ENCODE measurements at regions not wholly inside any gene's neighbourhood (a gene's known extent, or its start where the extent isn't known, plus 50 kb on each side); places are given as distances from the start of the nearest gene placed in this dataset.

GRCh38 chr1:30253807-30254440, 469.5 kb downstream of the MATN1 start:
- H3K79me2 ChIP-seq (ENCODE audit: insufficient read depth, low read length): no peaks in the 10 kb centered on the region
- DNase-seq (ENCODE audit: low spot score) (no peak), ATAC-seq (no peak), FAIRE-seq (no peak)
- H3K9me3 ChIP-seq (ENCODE audit: low read length): no peaks in the 10 kb centered on the region
- no peak overlapping the region for H3K4me2 ChIP-seq (ENCODE audit: low read depth, low read length)
- 9% methylated on average over 2 of the region's 8 CpGs for WGBS (ENCODE audit: low lambda C conversion rate)
- H3K9ac ChIP-seq (ENCODE audit: insufficient read depth, low read depth, low read length): no peak overlapping the region
- TF ChIP-seq ZNF83 (CRISPR knock-in tag; IDR thresholded peaks at IDR 0.05; ENCODE audit: borderline replicate concordance) (no peak), NFYB (CRISPR knock-in tag; IDR thresholded peaks at IDR 0.05) (no peak)
- H3K27me3 ChIP-seq (ENCODE audit: control insufficient read depth in 1 of 2, insufficient read depth in 2 of 2, low read length in 2 of 2): peaks cover 1 to 14% of the 10 kb centered on the region in 2 experiments; a peak in 3 of 5 replicates
- ChIA-PET CTCF (ENCODE audit: low intra/inter-chr PET ratio, low total read pairs) (no interaction called here), POLR2A (no interaction called here)
- H3K4me1 ChIP-seq (ENCODE audit: insufficient read depth, low read length): no peaks in the 10 kb centered on the region
- intact Hi-C loops (cut with micrococcal nuclease; ENCODE audit: unreplicated experiment): no loop called here
- H3K27ac ChIP-seq (ENCODE audit: extremely low read length, insufficient read depth, low read length): no peak overlapping the region
- no peaks in the 10 kb centered on the region for H3K36me3 ChIP-seq (replicated peaks in 1 of 2; ENCODE audit: control insufficient read depth in 1 of 2, insufficient read depth in 2 of 2, low read length in 2 of 2)
- in situ Hi-C loops (cut with HindIII; ENCODE audit: extremely low pct_ligation_motif_present, low pct_unique_long_range_greater_than_20kb): no loop called here
- BruUV-seq (replicated peaks): no TSS peak
- H2AFZ ChIP-seq (ENCODE audit: low read length): no peak overlapping the region
- H4K20me1 ChIP-seq (ENCODE audit: insufficient read depth, low read length): no peaks in the 10 kb centered on the region
- no peak overlapping the region for H3K4me3 ChIP-seq (replicated peaks in 1 of 3; ENCODE audit: insufficient read depth in 1 of 3, low read depth in 2 of 3, low read length in 3 of 3)

DNA sequence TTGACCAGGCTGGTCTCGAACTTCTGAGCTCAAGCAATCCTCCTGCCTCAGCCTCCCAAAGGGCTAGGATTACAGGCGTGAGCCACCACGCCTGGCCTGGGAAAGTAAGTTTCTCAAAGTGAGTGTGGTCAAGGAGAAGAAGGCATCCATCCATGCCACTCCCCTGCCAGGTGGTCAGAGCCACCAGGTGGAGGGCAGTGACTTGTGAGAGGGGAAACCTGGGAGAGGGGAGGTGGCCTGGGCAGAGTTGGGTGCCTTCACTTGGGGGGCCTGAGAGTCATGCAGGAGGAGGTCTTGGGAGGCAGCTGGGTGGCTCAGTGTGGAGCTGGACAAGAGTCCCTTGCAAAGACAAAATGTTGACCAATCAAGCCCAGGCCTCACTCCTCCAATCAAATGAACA, 470.0 kb downstream of the MATN1 start:
- Histone ChIP-seq H4K20me1 (ENCODE audit: insufficient read depth, low read length) (no peaks in the 10 kb centered on the region), H3K4me1 (ENCODE audit: insufficient read depth, low read length) (no peaks in the 10 kb centered on the region), H3K9me3 (ENCODE audit: low read length) (no peaks in the 10 kb centered on the region), H3K27me3 (ENCODE audit: control insufficient read depth in 1 of 2, insufficient read depth in 2 of 2, low read length in 2 of 2) (peaks cover 1 to 14% of the 10 kb centered on the region in 2 experiments; a peak in 3 of 5 replicates), H3K36me3 (replicated peaks in 1 of 2; ENCODE audit: control insufficient read depth in 1 of 2, insufficient read depth in 2 of 2, low read length in 2 of 2) (no peaks in the 10 kb centered on the region), H2AFZ (ENCODE audit: low read length) (no peak overlapping the region), H3K4me3 (replicated peaks in 1 of 3; ENCODE audit: insufficient read depth in 1 of 3, low read depth in 2 of 3, low read length in 3 of 3) (no peak overlapping the region), H3K79me2 (ENCODE audit: insufficient read depth, low read length) (no peaks in the 10 kb centered on the region), H3K9ac (ENCODE audit: insufficient read depth, low read depth, low read length) (no peak overlapping the region), H3K4me2 (ENCODE audit: low read depth, low read length) (no peak overlapping the region), H3K27ac (ENCODE audit: extremely low read length, insufficient read depth, low read length) (no peak overlapping the region)
- intact Hi-C loops (cut with micrococcal nuclease; ENCODE audit: unreplicated experiment): no loop called here
- no peak for TF ChIP-seq ZNF331 (CRISPR knock-in tag; IDR thresholded peaks at IDR 0.05)
- BruUV-seq (replicated peaks): no TSS peak
- ChIA-PET POLR2A (no interaction called here), CTCF (ENCODE audit: low intra/inter-chr PET ratio, low total read pairs) (no interaction called here)
- WGBS (ENCODE audit: low lambda C conversion rate): 10% methylated on average over 3 of the region's 3 CpGs
- ATAC-seq (no peak), FAIRE-seq (no peak), DNase-seq (ENCODE audit: low spot score) (no peak)
- in situ Hi-C loops (cut with HindIII; ENCODE audit: extremely low pct_ligation_motif_present, low pct_unique_long_range_greater_than_20kb): no loop called here
